Tibial artery (tissue), 4 donors: ENCODE measurements at regions not wholly inside any gene's neighbourhood (a gene's known extent, or its start where the extent isn't known, plus 50 kb on each side); places are given as distances from the start of the nearest gene placed in this dataset.

Source experiments
- DNase-seq, 2 donors: peaks; one replicate each; pipeline ENCODE4 v3.0.0-alpha.2; 2019
- H3K27ac ChIP-seq, 2 donors: fragments of 200-600 bp; sonication (generic) in 1 of 2; 1 replicate in 1 of 2; 2 replicates in 1 of 2; pipeline ENCODE4 v1.5.1; 2018 to 2019; ENCODE audit warnings: mild to moderate bottlenecking in 1 of 2
- H3K27me3 ChIP-seq, 2 donors: fragments of 200-600 bp; sonication (generic) in 1 of 2; one replicate each; pipeline versions ENCODE4 v1.5.1 to v1.6.0; 2016 to 2019
- H3K36me3 ChIP-seq, 3 donors: fragments of 200-600 bp; sonication (generic) in 2 of 3; one replicate each; pipeline ENCODE4 v1.5.1; 2016 to 2019; ENCODE audit warnings: mild to moderate bottlenecking in 2 of 3
- H3K4me1 ChIP-seq, 4 donors: fragments of 200-600 bp; sonication (generic) in 2 of 4; 1 replicate in 3 of 4; 2 replicates in 1 of 4; pipeline ENCODE4 v1.5.1; 2016 to 2019
- H3K4me3 ChIP-seq, 2 donors: fragments of 200-600 bp; sonication (generic) in 1 of 2; 1 replicate in 1 of 2; 2 replicates in 1 of 2; pipeline ENCODE4 v1.5.1; 2018 to 2019; ENCODE audit warnings: mild to moderate bottlenecking in 2 of 2
- H3K9me3 ChIP-seq, 3 donors: fragments of 200-600 bp; sonication (generic) in 1 of 3; one replicate each; pipeline ENCODE4 v1.5.1; 2016 to 2019
- intact Hi-C: fragments of 100-400 bp; cut with DNase I; formaldehyde crosslinking; loops from one replicate; pipeline ENCODE4 v1.15.0; 2023; ENCODE audit warnings: low total_unique reads
- TF ChIP-seq, protein P1 (sequence below), 2 experiments: fragments of 200-600 bp in 1 of 2; fragments of 450-650 bp in 1 of 2; IDR thresholded peaks; one replicate each; pipeline ENCODE4 v1.5.1; 2017 to 2019; ENCODE audit warnings: antibody characterized with exemption in 2 of 2, mild to moderate bottlenecking in 1 of 2, moderate library complexity in 1 of 2

DNA sequence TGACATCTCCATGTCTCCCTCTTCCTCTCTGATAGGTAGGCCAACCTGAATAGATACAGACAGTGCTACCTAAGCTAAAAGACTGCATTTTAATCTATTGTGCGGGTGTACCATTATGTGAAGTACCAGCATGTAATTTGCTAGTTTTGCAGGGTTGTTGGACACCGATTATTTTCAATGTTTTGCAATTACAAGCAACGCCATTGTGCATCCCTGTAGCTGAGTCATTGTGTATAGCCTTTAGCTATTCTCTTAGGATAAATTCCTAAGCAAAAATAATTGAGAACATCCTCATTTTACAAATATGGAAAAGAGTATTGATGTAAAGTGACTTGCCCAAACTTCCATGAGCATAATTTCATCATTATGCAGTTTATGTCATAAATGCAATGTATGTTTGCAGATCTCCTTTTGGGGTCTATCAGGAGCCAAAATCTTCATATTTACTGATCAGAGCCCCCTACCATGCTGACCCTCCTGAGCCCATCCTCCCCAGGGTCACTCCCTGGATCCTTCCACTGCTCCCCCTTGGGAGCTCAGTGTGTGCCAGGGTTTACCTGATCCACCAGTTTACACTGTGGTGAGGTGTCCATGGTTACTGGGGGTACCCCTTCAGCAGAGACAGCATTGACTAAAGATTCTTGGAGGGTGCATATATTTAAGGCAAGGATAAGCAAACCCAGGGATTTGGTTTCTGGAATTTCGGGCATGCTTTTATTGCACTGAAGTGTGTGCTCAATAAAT, 80.6 kb downstream of the CCDC185 start:
- H3K27ac ChIP-seq = no peak overlapping the region
- no peak for DNase-seq
- no peaks in the 10 kb centered on the region for H3K27me3 ChIP-seq
- H3K4me1 ChIP-seq = no peaks in the 10 kb centered on the region
- TF ChIP-seq, protein P1, sequence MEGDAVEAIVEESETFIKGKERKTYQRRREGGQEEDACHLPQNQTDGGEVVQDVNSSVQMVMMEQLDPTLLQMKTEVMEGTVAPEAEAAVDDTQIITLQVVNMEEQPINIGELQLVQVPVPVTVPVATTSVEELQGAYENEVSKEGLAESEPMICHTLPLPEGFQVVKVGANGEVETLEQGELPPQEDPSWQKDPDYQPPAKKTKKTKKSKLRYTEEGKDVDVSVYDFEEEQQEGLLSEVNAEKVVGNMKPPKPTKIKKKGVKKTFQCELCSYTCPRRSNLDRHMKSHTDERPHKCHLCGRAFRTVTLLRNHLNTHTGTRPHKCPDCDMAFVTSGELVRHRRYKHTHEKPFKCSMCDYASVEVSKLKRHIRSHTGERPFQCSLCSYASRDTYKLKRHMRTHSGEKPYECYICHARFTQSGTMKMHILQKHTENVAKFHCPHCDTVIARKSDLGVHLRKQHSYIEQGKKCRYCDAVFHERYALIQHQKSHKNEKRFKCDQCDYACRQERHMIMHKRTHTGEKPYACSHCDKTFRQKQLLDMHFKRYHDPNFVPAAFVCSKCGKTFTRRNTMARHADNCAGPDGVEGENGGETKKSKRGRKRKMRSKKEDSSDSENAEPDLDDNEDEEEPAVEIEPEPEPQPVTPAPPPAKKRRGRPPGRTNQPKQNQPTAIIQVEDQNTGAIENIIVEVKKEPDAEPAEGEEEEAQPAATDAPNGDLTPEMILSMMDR (IDR thresholded peaks at IDR 0.05) = no peak
- H3K4me3 ChIP-seq = no peak overlapping the region
- no peaks in the 10 kb centered on the region for H3K9me3 ChIP-seq
- intact Hi-C loops = no loop called here
- no peaks in the 10 kb centered on the region for H3K36me3 ChIP-seq

DNA sequence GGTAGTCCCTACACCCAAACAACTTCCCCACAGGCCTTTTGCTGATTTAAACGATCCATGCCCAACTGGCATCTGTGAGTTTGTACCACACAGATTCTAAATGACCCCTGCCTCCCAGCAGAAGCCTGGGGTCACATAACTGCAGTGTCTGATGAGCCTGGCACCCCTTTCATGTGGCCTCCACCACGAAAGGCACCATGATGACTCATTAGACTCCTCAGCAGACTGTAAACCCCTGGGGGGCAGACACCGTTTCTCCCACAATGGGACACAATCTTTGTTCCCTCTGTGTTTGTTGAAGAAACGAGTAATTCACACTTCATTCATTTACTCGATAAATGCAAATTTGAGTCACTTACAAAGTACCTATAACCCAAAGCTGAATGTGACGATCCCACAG, 81.6 kb downstream of the CCDC185 start:
- Histone ChIP-seq H3K9me3 (no peaks in the 10 kb centered on the region), H3K27me3 (peaks cover 0 to 7% of the 10 kb centered on the region in 2 donors), H3K4me3 (no peak overlapping the region), H3K27ac (no peak overlapping the region), H3K4me1 (no peaks in the 10 kb centered on the region), H3K36me3 (no peaks in the 10 kb centered on the region)
- TF ChIP-seq, protein P1 (IDR thresholded peaks at IDR 0.05) = no peak
- DNase-seq = no peak
- intact Hi-C loops = no loop called here

DNA sequence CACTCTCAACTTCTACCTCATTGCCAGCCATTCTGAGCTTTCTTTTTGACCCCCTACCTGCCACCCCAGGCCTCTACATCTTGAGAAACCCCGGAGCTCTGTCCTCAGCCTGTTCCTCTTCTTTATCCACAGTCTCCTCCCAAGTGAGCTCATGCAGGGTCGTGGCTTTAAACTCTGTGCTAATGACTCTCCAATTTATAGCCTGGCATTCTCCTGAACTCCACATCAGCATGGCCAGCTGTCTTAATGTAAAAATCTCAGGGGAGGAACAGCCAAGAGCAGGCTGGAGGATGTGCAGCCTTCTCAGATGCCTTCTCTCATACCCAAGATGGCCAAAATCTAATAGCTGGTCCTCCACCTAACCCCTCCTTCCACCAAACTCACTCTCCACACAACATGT, 84.2 kb downstream of the CCDC185 start:
- H3K9me3 ChIP-seq = no peaks in the 10 kb centered on the region
- peaks cover 0 to 15% of the 10 kb centered on the region in 2 donors for H3K27me3 ChIP-seq
- no peaks in the 10 kb centered on the region for H3K36me3 ChIP-seq
- H3K4me3 ChIP-seq = no peak overlapping the region
- H3K4me1 ChIP-seq = no peaks in the 10 kb centered on the region
- TF ChIP-seq, protein P1 (IDR thresholded peaks at IDR 0.05) = no peak
- H3K27ac ChIP-seq = no peak overlapping the region
- no peak for DNase-seq
- intact Hi-C loops = no loop called here

DNA sequence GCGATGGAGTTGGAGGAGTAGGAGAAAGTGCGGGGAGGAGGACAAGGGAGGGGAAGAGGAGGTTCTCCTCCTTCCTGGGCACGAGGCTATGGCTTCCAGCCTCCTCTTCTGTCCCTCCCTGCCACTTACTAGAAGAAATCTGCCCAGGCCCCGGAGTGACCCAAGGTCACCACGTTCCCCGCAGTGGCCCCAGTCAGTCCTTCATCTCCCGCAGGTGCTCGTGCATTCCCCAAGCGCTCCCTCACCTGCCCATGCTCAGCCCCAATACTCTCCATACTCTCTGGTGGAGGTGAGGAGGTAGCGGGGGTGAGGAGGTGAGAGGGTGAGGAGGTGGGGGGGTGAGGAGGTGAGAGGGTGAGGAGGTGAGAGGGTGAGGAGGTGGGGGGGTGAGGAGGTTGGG, 85.4 kb downstream of the CCDC185 start:
- H3K9me3 ChIP-seq = no peaks in the 10 kb centered on the region
- no peak overlapping the region for H3K27ac ChIP-seq
- intact Hi-C loops = no loop called here
- no peaks in the 10 kb centered on the region for H3K36me3 ChIP-seq
- DNase-seq = no peak
- TF ChIP-seq, protein P1 (IDR thresholded peaks at IDR 0.05) = no peak
- H3K4me3 ChIP-seq = no peak overlapping the region
- H3K27me3 ChIP-seq = peaks cover 0 to 15% of the 10 kb centered on the region in 2 donors
- H3K4me1 ChIP-seq = no peaks in the 10 kb centered on the region

DNA sequence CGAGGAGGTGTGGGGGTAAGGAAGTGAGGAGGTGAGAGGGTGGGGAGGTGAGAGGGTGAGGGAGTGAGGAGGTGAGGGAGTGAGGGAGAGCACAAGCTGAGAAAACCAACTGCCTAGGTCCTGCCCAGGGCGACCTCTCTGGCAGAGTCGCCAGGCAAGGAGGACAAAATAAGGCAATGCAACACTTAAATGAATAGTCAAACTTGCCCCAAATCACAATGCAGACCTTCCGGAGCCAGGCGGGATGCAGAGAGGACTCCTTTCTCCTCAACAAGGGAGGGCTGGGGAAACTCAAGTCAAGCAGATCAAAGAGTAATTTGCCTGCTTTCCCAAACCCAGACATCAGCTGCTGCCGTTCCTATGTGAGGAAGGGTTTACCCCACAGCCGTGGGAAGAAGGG, 86.0 kb downstream of the CCDC185 start:
- H3K27me3 ChIP-seq = peaks cover 0 to 15% of the 10 kb centered on the region in 2 donors
- no peak overlapping the region for H3K27ac ChIP-seq
- intact Hi-C loops = no loop called here
- no peaks in the 10 kb centered on the region for H3K9me3 ChIP-seq
- H3K4me1 ChIP-seq = no peaks in the 10 kb centered on the region
- H3K36me3 ChIP-seq = no peaks in the 10 kb centered on the region
- no peak for DNase-seq
- no peak overlapping the region for H3K4me3 ChIP-seq
- TF ChIP-seq, protein P1 (IDR thresholded peaks at IDR 0.05) = no peak
